Spleen (tissue), 11 donors: ENCODE measurements at regions not wholly inside any gene's neighbourhood (a gene's known extent, or its start where the extent isn't known, plus 50 kb on each side); places are given as distances from the start of the nearest gene placed in this dataset.

Experiments used
- DNase-seq: peaks from one replicate; pipeline ENCODE4 v3.0.0-alpha.2; 2020
- H3K27ac ChIP-seq, 8 donors: fragments of 200-600 bp; sonication (generic) in 7 of 8; 1 replicate in 4 of 8; 2 replicates in 4 of 8; pipeline versions ENCODE4 v1.5.0 to v1.8.0; 2016 to 2021; ENCODE audit warnings: inconsistent platforms in 4 of 8, mild to moderate bottlenecking in 4 of 8, moderate library complexity in 1 of 8
- H3K27me3 ChIP-seq, 7 donors: fragments of 200-600 bp; sonication (generic) in 6 of 7; replicated peaks in 1 of 7; 1 replicate in 4 of 7; 2 replicates in 3 of 7; pipeline versions ENCODE4 v1.5.0 to v1.8.0; 2016 to 2021; ENCODE audit warnings: inconsistent platforms in 3 of 7, mild to moderate bottlenecking in 1 of 7
- H3K36me3 ChIP-seq, 6 donors: fragments of 200-600 bp; sonication (generic) in 5 of 6; 1 replicate in 4 of 6; 2 replicates in 2 of 6; pipeline versions ENCODE4 v1.5.0 to v1.8.0; 2016 to 2021; ENCODE audit warnings: inconsistent platforms in 2 of 6
- H3K4me1 ChIP-seq, 6 donors: fragments of 200-600 bp; sonication (generic) in 5 of 6; 1 replicate in 3 of 6; 2 replicates in 3 of 6; pipeline versions ENCODE4 v1.5.0 to v1.8.0; 2016 to 2021; ENCODE audit warnings: inconsistent platforms in 3 of 6
- H3K4me3 ChIP-seq, 8 donors: fragments of 200-600 bp; sonication (generic) in 7 of 8; 1 replicate in 4 of 8; 2 replicates in 4 of 8; pipeline versions ENCODE4 v1.5.0 to v1.8.0; 2016 to 2021; ENCODE audit warnings: inconsistent platforms in 4 of 8, mild to moderate bottlenecking in 4 of 8, moderate library complexity in 2 of 8
- H3K9me3 ChIP-seq, 8 donors: fragments of 200-600 bp; sonication (generic) in 7 of 8; 1 replicate in 4 of 8; 2 replicates in 4 of 8; pipeline versions ENCODE4 v1.5.0 to v1.8.0; 2016 to 2021; ENCODE audit warnings: inconsistent platforms in 4 of 8
- POLR2A ChIP-seq, 3 donors: fragments of 450-650 bp; IDR thresholded peaks; one replicate each; pipeline ENCODE4 v1.5.1; 2017; ENCODE audit warnings: antibody characterized with exemption in 3 of 3, mild to moderate bottlenecking in 1 of 3
- POLR2AphosphoS5 ChIP-seq, 3 donors: sonication (generic); formaldehyde crosslinking; IDR thresholded peaks; one replicate each; pipeline ENCODE4 v1.5.1; 2017; ENCODE audit warnings: antibody characterized with exemption in 3 of 3
- WGBS, 5 donors: extraction: QIAGEN DNeasy Blood & Tissue Kit in 3 of 5; methylation state at CpG; one replicate each; pipeline versions ENCODE4 v1.1.5 to v1.1.7; 2013 to 2018; 5-methylcytosine and 5-hydroxymethylcytosine counted together
- intact Hi-C: fragments of 100-400 bp; cut with DNase I; formaldehyde crosslinking; loops from one replicate; pipeline ENCODE4 v1.15.0; 2023; ENCODE audit warnings: low total_unique reads
- TF ChIP-seq, protein P1 (sequence below), 11 experiments: fragments of 200-600 bp in 7 of 11; fragments of 450-650 bp in 4 of 11; sonication (generic) in 4 of 11; IDR thresholded peaks in 8 of 11; conservative IDR thresholded peaks in 3 of 11; 1 replicate in 7 of 11; 2 replicates in 4 of 11; pipeline versions ENCODE4 v1.4.0 to v1.8.0; 2016 to 2021; ENCODE audit warnings: antibody characterized with exemption in 11 of 11, inconsistent platforms in 4 of 11, mild to moderate bottlenecking in 1 of 11
- donor health status: healthy with polysubstance abuse.
- donor health status: DM: no; HTN: no; CAD: no; lungs with moderate emphysema.
- donor health status: DM: no; HTN: no; CAD: no.
- donor health status: Bipolar disorder and iron deficiency.
- donor health status: healthy.
- donor health status: DM: no; HTN: no; CAD: no.
- donor health status: DM: yes; HTN: yes; CAD: no.

DNA sequence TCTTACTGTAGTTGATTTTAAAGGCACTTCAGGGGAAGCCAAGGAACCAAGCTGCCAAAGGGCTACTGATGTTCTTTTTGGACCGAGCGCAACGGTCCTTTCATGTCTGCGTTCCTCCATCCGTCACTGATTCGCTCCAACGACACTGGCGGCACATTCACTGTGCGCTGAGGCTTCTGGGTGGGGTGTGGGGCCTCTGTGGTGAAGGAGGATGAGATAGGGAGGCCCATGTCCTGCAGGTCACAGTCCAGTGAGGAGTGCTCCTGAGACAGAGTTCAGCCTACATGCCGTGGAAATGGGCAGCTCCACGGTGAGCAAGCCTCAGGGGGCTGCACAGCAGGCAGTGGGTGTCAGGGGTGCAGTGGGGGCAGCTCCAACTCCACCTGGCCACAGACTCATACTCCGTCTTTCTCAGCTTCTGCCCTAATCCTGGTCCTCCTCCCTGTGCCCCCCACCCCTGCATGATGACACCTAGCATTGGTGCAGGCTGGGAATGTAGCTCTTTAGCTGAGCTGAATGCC lies 87.8 kb upstream of the SHANK2 start:
- Histone ChIP-seq H3K4me3 (no peak overlapping the region), H3K4me1 (no peaks in the 10 kb centered on the region), H3K9me3 (no peaks in the 10 kb centered on the region), H3K36me3 (no peaks in the 10 kb centered on the region), H3K27ac (no peak overlapping the region), H3K27me3 (peaks cover 0 to 15% (median 0%) of the 10 kb centered on the region in 7 donors)
- peak; percentile 47 for DNase-seq
- intact Hi-C loops = no loop called here
- TF ChIP-seq, protein P1, sequence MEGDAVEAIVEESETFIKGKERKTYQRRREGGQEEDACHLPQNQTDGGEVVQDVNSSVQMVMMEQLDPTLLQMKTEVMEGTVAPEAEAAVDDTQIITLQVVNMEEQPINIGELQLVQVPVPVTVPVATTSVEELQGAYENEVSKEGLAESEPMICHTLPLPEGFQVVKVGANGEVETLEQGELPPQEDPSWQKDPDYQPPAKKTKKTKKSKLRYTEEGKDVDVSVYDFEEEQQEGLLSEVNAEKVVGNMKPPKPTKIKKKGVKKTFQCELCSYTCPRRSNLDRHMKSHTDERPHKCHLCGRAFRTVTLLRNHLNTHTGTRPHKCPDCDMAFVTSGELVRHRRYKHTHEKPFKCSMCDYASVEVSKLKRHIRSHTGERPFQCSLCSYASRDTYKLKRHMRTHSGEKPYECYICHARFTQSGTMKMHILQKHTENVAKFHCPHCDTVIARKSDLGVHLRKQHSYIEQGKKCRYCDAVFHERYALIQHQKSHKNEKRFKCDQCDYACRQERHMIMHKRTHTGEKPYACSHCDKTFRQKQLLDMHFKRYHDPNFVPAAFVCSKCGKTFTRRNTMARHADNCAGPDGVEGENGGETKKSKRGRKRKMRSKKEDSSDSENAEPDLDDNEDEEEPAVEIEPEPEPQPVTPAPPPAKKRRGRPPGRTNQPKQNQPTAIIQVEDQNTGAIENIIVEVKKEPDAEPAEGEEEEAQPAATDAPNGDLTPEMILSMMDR (IDR thresholded peaks at IDR 0.05 in 8 of 11, conservative IDR thresholded peaks at IDR 0.05 in 3 of 11) = no peak
- TF ChIP-seq POLR2AphosphoS5 (IDR thresholded peaks at IDR 0.05) = no peak
- no peak for TF ChIP-seq POLR2A (IDR thresholded peaks at IDR 0.05)
- 69 to 90% (median 88%) methylated on average over 12 of the region's 12 CpGs for WGBS, 5 donors

DNA sequence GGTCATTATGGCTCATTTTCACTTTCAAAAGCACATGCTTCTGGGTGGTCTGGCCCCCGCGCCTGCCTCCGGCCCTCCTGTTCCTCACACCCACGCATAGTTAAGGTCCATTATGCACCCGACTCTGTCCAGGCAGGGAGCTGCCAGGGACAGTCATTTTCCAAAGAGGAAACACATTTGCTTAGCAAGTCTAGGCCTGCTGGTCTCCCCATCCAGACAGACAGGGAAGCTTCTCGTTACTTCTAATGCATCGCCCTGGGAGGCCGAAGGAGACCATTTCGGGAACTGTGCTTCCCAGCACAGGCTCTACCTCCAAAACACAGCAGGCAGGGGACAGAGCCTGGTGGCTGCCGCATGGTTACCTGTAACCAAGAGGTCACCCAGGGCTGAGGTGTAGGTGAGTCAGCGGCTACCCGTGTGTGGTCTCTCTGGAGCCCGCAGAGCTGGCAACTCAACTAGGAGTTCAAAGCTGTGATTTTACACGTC lies 87.1 kb upstream of the SHANK2 start:
- H3K27ac ChIP-seq = no peak overlapping the region
- no peak for TF ChIP-seq POLR2A (IDR thresholded peaks at IDR 0.05)
- TF ChIP-seq, protein P1 (IDR thresholded peaks at IDR 0.05 in 8 of 11, conservative IDR thresholded peaks at IDR 0.05 in 3 of 11) = no peak
- no peak for TF ChIP-seq POLR2AphosphoS5 (IDR thresholded peaks at IDR 0.05)
- intact Hi-C loops = no loop called here
- no peaks in the 10 kb centered on the region for H3K36me3 ChIP-seq
- peaks cover 0 to 13% (median 0%) of the 10 kb centered on the region in 7 donors for H3K27me3 ChIP-seq
- 75 to 82% (median 79%) methylated on average over 10 to 14 of the region's 14 CpGs for WGBS, 5 donors
- H3K4me3 ChIP-seq = peak overlapping the region in 1 of 8 donors; percentile 8
- peaks cover 0 to 3% (median 0%) of the 10 kb centered on the region in 8 donors for H3K9me3 ChIP-seq
- no peaks in the 10 kb centered on the region for H3K4me1 ChIP-seq
- DNase-seq = peak; percentile 40

DNA sequence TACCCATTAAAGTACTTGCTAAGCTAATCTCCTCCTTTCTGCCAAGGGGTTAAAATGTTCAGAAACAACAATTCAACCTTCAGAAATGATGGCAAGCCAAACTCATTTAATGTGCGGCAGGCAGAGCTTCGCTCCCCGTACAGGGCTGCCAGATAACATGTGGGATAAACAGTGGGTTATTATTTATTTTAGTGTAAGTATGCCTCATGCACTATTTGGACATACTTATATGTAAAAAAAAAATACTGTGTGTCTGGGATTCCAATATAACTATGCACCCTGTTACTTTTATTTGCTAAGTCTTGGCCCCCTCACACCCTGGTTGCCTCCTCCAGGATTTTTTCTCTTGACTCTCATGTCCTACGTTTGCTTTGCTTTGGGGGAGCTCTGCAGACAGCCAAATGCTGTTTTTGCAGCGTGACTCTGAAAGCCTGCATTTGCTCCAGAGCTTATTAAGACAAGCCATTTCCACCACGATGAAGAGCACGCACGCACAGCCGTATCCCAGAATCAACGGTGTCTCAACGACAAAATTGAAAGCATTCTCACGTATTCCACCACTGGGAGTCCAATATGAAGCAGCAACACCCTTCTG lies 86.5 kb upstream of the SHANK2 start:
- Histone ChIP-seq H3K27ac (no peak overlapping the region), H3K4me1 (no peaks in the 10 kb centered on the region), H3K9me3 (peaks cover 0 to 8% (median 4%) of the 10 kb centered on the region in 8 donors), H3K27me3 (peaks cover 0 to 14% (median 0%) of the 10 kb centered on the region in 7 donors), H3K4me3 (peak overlapping the region in 1 of 8 donors; percentile 8), H3K36me3 (no peaks in the 10 kb centered on the region)
- TF ChIP-seq, protein P1 (IDR thresholded peaks at IDR 0.05 in 8 of 11, conservative IDR thresholded peaks at IDR 0.05 in 3 of 11) = no peak
- intact Hi-C loops = no loop called here
- WGBS, 5 donors = 75 to 85% (median 81%) methylated on average over 12 of the region's 12 CpGs
- DNase-seq = peak; percentile 15

DNA sequence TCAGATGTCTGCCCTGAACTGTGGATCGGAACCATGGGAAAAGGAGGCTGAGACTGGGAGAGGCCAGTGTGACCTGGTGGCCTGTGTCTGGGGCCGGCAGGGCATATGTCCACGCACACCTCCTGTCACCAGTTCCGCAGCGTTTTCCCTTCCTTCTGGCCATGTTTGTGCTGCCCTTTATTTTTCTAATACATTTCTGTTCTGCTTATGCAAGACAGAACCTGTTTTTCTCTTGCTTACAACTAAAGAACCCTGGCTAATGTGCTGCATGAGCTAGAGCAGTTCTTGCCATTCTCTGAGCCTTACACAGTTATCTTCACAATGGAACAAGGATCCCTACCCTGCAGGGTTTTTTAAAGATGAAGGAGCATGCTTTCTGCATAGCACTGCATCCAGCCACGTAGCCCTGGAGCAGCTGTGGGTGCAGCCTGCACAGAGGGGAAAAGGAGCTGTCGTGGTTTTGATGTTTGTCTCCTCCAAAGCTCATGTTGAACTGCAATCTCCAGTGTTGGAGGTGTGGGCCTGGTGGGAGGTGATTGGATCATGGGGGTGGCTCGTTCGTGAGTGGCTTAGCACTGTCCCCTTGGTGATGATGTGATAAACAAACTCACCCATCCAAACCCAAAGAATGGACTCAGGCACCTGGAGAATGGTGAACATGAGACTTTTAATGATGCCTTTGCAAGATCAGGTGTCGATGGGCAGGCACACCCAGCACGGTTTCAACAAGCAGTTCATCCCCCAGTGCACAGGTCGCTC lies 84.8 kb upstream of the SHANK2 start:
- 78 to 84% (median 83%) methylated on average over 11 to 12 of the region's 12 CpGs for WGBS, 5 donors
- Histone ChIP-seq H3K4me1 (no peaks in the 10 kb centered on the region), H3K27ac (no peak overlapping the region), H3K27me3 (peaks cover 0 to 8% (median 0%) of the 10 kb centered on the region in 7 donors), H3K9me3 (peaks cover 0 to 23% (median 18%) of the 10 kb centered on the region in 8 donors), H3K36me3 (no peaks in the 10 kb centered on the region), H3K4me3 (no peak overlapping the region)
- TF ChIP-seq POLR2A (IDR thresholded peaks at IDR 0.05) (no peak), POLR2AphosphoS5 (IDR thresholded peaks at IDR 0.05) (no peak)
- TF ChIP-seq, protein P1 (IDR thresholded peaks at IDR 0.05 in 8 of 11, conservative IDR thresholded peaks at IDR 0.05 in 3 of 11) = no peak
- DNase-seq = peak; percentile 20
- intact Hi-C loops = no loop called here
